ENCODE measurements at regions not wholly inside any gene's neighbourhood (a gene's known extent, or its start where the extent isn't known, plus 50 kb on each side); places are given as distances from the start of the nearest gene placed in this dataset.

DNA sequence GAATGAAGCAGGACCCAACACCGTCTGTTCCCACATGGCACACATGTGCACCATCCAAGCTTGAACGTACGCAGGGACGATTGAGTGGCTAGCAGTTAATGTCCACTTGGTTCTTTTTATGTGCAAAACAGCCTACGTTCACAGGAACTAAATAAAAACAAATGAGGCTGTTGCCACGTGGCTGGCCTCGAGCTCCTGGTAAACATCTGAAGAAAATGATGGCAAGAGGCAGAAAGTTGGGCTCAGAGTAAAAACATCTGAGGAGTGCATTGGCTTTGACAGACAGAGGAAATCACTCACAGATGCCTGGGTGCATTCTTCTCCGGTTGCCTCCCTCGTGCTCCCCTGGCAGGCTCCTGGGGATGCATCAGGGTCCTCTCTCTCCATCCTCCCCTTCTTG, 177.9 kb downstream of the NRP2 start:
- no peaks in the 10 kb centered on the region for H3K27me3 Mint-ChIP-seq (ENCODE audit: insufficient read depth, unreplicated experiment)
- H3K36me3 ChIP-seq (ENCODE audit: control insufficient read depth, insufficient read depth, low read length), result no peaks in the 10 kb centered on the region
- H3K4me3 ChIP-seq (ENCODE audit: low read depth, low read length), result no peak overlapping the region
- no peaks in the 10 kb centered on the region; the same call in 1 of the 2 replicates for H3K4me1 ChIP-seq
- intact Hi-C loops (cut with micrococcal nuclease; ENCODE audit: unreplicated experiment), result no loop called here
- ChIA-PET CTCF (interaction anchor here (0.6 kb wide), 1 partner anchor 981 kb away, joined by 4 read pairs; no protein-coding TSS in a partner anchor), POLR2A (interaction anchor here (0.5 kb wide), 1 partner anchor 14 kb away, joined by 3 read pairs; no protein-coding TSS in a partner anchor)
- no peaks in the 10 kb centered on the region for H3K36me3 Mint-ChIP-seq (ENCODE audit: insufficient read depth, unreplicated experiment)
- no peak overlapping the region for H3K27ac Mint-ChIP-seq (ENCODE audit: unreplicated experiment)
- TF ChIP-seq CTCF (IDR thresholded peaks at IDR 0.05; ENCODE audit: insufficient read depth in 1 of 2, low read depth in 1 of 2, low read length in 1 of 2, severe bottlenecking in 1 of 2, unreplicated experiment in 1 of 2), result no peak
- no peaks in the 10 kb centered on the region for H3K27me3 ChIP-seq (replicated peaks; ENCODE audit: control insufficient read depth, insufficient read depth, low read length)
- H3K9me3 ChIP-seq, result no peaks in the 10 kb centered on the region
- no TSS peak for BruUV-seq (replicated peaks)
- peaks cover 11% of the 10 kb centered on the region for H3K4me1 Mint-ChIP-seq (ENCODE audit: low read depth, unreplicated experiment)
- DNase-seq, result no peak
- no peak overlapping the region for H3K4me3 Mint-ChIP-seq (ENCODE audit: unreplicated experiment)
- no peaks in the 10 kb centered on the region for H3K9me3 Mint-ChIP-seq (ENCODE audit: unreplicated experiment)

DNA sequence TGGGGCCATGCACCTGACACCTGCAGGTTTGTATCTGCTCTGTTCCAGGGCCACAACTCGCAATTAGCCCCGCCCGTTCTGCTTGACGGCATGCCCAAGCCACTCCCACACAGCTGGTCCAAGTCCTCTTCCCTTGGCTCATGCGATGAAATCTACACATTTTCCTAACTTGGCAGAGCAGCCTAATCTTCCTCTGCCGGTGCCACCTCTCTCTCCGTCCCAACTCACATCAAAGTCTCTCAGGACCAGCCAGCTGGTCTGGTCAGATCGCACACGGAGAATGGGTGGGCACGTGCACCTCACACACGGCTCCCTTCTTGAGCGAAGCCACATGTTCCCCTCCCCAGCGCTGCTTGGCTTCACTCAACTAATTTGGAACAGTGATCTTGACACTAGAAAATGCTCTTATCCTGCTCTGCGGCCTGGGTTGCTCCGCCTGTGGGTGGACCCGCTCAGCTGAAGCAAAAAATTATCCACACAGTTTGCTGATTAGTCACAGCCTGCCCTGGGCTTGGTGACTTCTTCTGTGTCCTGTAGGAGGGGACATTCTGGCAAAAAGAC, 176.7 kb downstream of the NRP2 start:
- H3K9me3 Mint-ChIP-seq (ENCODE audit: unreplicated experiment), result no peaks in the 10 kb centered on the region
- no TSS peak for BruUV-seq (replicated peaks)
- Histone ChIP-seq H3K4me3 (ENCODE audit: low read depth, low read length) (no peak overlapping the region), H3K9me3 (no peaks in the 10 kb centered on the region), H3K4me1 (no peaks in the 10 kb centered on the region; the same call in 1 of the 2 replicates), H3K27me3 (replicated peaks; ENCODE audit: control insufficient read depth, insufficient read depth, low read length) (no peaks in the 10 kb centered on the region; the same call in 1 of the 2 replicates), H3K36me3 (ENCODE audit: control insufficient read depth, insufficient read depth, low read length) (no peaks in the 10 kb centered on the region)
- no peak overlapping the region for H3K27ac Mint-ChIP-seq (ENCODE audit: unreplicated experiment)
- H3K27me3 Mint-ChIP-seq (ENCODE audit: insufficient read depth, unreplicated experiment), result no peaks in the 10 kb centered on the region
- no peaks in the 10 kb centered on the region for H3K36me3 Mint-ChIP-seq (ENCODE audit: insufficient read depth, unreplicated experiment)
- no peak for DNase-seq
- peaks cover 11% of the 10 kb centered on the region for H3K4me1 Mint-ChIP-seq (ENCODE audit: low read depth, unreplicated experiment)
- ChIA-PET CTCF (no interaction called here), POLR2A (no interaction called here)
- no peak for TF ChIP-seq CTCF (IDR thresholded peaks at IDR 0.05; ENCODE audit: insufficient read depth in 1 of 2, low read depth in 1 of 2, low read length in 1 of 2, severe bottlenecking in 1 of 2, unreplicated experiment in 1 of 2)
- H3K4me3 Mint-ChIP-seq (ENCODE audit: unreplicated experiment), result peak overlapping the region; percentile 3
- intact Hi-C loops (cut with micrococcal nuclease; ENCODE audit: unreplicated experiment), result no loop called here

DNA sequence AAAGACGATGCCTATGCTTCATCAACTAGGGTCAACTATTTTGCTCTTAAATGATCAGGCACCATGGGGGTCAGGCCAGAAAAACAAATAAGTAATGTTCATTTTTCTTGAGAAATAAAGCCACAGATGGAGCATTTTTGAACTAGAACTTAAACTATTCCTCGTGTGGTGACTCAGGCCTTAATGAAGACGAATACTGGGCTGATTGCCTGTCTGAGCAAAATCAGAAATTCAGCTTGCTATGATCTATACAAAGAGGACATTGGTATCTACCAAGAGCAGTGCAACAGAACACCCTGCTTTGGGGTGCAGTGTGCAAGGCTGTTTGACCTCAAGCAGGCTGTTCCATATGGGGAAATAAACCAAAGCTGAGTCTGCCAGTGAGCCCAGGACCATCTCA, 176.0 kb downstream of the NRP2 start:
- TF ChIP-seq CTCF (IDR thresholded peaks at IDR 0.05; ENCODE audit: insufficient read depth in 1 of 2, low read depth in 1 of 2, low read length in 1 of 2, severe bottlenecking in 1 of 2, unreplicated experiment in 1 of 2), result no peak
- no peaks in the 10 kb centered on the region for H3K36me3 ChIP-seq (ENCODE audit: control insufficient read depth, insufficient read depth, low read length)
- Mint-ChIP-seq H3K4me1 (ENCODE audit: low read depth, unreplicated experiment) (peaks cover 11% of the 10 kb centered on the region), H3K27me3 (ENCODE audit: insufficient read depth, unreplicated experiment) (no peaks in the 10 kb centered on the region), H3K36me3 (ENCODE audit: insufficient read depth, unreplicated experiment) (no peaks in the 10 kb centered on the region), H3K9me3 (ENCODE audit: unreplicated experiment) (no peaks in the 10 kb centered on the region), H3K4me3 (ENCODE audit: unreplicated experiment) (no peak overlapping the region), H3K27ac (ENCODE audit: unreplicated experiment) (no peak overlapping the region)
- no peaks in the 10 kb centered on the region for H3K9me3 ChIP-seq
- CTCF ChIA-PET, result no interaction called here
- intact Hi-C loops (cut with micrococcal nuclease; ENCODE audit: unreplicated experiment), result no loop called here
- BruUV-seq (replicated peaks), result no TSS peak
- DNase-seq, result no peak
- POLR2A ChIA-PET, result no interaction called here
- no peaks in the 10 kb centered on the region; the same call in 1 of the 2 replicates for H3K4me1 ChIP-seq
- no peak overlapping the region for H3K4me3 ChIP-seq (ENCODE audit: low read depth, low read length)
- no peaks in the 10 kb centered on the region; the same call in 1 of the 2 replicates for H3K27me3 ChIP-seq (replicated peaks; ENCODE audit: control insufficient read depth, insufficient read depth, low read length)

Measured in Caco-2 (cell line).